ENCODE measurements at regions not wholly inside any gene's neighbourhood (a gene's known extent, or its start where the extent isn't known, plus 50 kb on each side); places are given as distances from the start of the nearest gene placed in this dataset.

- RAD21 ChIA-PET (ENCODE audit: unreplicated experiment): no interaction called here
- no peaks in the 10 kb centered on the region for H4K20me1 ChIP-seq (ENCODE audit: control insufficient read depth, insufficient read depth)
- H3K9ac ChIP-seq (ENCODE audit: control insufficient read depth, insufficient read depth, low read length): no peak overlapping the region
- H3K4me2 ChIP-seq (ENCODE audit: control insufficient read depth, insufficient read depth): no peak overlapping the region
- no peak for TF ChIP-seq ETV6 (conservative IDR thresholded peaks at IDR 0.05 in 1 of 2, IDR thresholded peaks at IDR 0.05 in 1 of 2; ENCODE audit: borderline replicate concordance in 1 of 2, low read depth in 1 of 2)
- TF ChIP-seq MTA2 (IDR thresholded peaks at IDR 0.05; ENCODE audit: low read depth): no peak
- TF ChIP-seq GATAD2B (conservative IDR thresholded peaks at IDR 0.05; ENCODE audit: low read depth): no peak
- H3K27ac ChIP-seq (ENCODE audit: control insufficient read depth, insufficient read depth): no peak overlapping the region
- FAIRE-seq: no peak
- H3K4me1 ChIP-seq (ENCODE audit: control insufficient read depth, insufficient read depth, low read length): no peaks in the 10 kb centered on the region
- H3K4me3 ChIP-seq: no peak overlapping the region
- H3K9me3 ChIP-seq (replicated peaks; ENCODE audit: control insufficient read depth, insufficient read depth, low read length): no peaks in the 10 kb centered on the region
- in situ Hi-C loops (cut with MboI): no loop called here
- no peaks in the 10 kb centered on the region for H3K36me3 ChIP-seq (ENCODE audit: control insufficient read depth in 2 of 2, insufficient read depth in 2 of 2, low read length in 1 of 2)
- H2AFZ ChIP-seq (ENCODE audit: control insufficient read depth, low read depth, low read length): no peak overlapping the region
- intact Hi-C loops (cut with micrococcal nuclease; ENCODE audit: unreplicated experiment): no loop called here
- no peaks in the 10 kb centered on the region for H3K27me3 ChIP-seq (replicated peaks in 1 of 2; ENCODE audit: control insufficient read depth in 2 of 2, insufficient read depth in 2 of 2, low read length in 1 of 2)
- no peak for DNase-seq (ENCODE audit: low read depth, low spot score)
- POLR2A ChIA-PET: no interaction called here
- WGBS (ENCODE audit: insufficient coverage, insufficient replicate concordance, low lambda C conversion rate, missing lambda C conversion rate): 63% methylated on average over 3 of the region's 3 CpGs
- SMC1A ChIA-PET (ENCODE audit: uncharacterized antibody, unreplicated experiment): no interaction called here
- CTCF ChIA-PET: interaction anchor here (1.2 kb wide), 1 partner anchor 13 kb away, joined by 3 read pairs; no protein-coding TSS in a partner anchor
- ATAC-seq: no peak
- no peaks in the 10 kb centered on the region for H3K79me2 ChIP-seq (ENCODE audit: control insufficient read depth, insufficient read depth, low read length)
- no TSS peak for BruUV-seq (replicated peaks)
These were observed 725.9 kb downstream of the BCKDHB start for GRCh38 chr6:80832337-80832736.

DNA sequence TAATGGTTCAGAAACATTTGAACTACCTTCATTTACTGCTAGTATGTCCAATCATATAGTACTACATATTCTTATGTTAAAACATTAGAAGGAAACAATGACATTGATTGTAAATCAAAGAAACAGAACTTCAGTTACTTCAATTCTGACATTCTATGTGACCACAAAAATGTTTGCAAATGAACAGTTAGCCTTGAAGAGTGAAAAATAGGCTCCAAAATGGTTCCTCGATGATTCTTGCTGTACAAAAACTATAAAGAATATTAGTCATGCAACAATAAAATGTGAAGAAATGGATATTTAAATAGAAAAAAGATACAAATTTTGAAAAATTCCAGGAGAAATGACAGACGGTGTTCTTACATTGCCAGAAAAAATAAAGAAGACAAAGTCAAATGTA lies 686.9 kb downstream of the BCKDHB start:
- Histone ChIP-seq H3K79me2 (ENCODE audit: control insufficient read depth, insufficient read depth, low read length) (no peaks in the 10 kb centered on the region), H3K9me3 (replicated peaks; ENCODE audit: control insufficient read depth, insufficient read depth, low read length) (no peaks in the 10 kb centered on the region), H3K27ac (ENCODE audit: control insufficient read depth, insufficient read depth) (no peak overlapping the region), H3K9ac (ENCODE audit: control insufficient read depth, insufficient read depth, low read length) (no peak overlapping the region), H4K20me1 (ENCODE audit: control insufficient read depth, insufficient read depth) (no peaks in the 10 kb centered on the region), H3K36me3 (ENCODE audit: control insufficient read depth in 2 of 2, insufficient read depth in 2 of 2, low read length in 1 of 2) (no peaks in the 10 kb centered on the region), H3K4me3 (no peak overlapping the region), H3K4me1 (ENCODE audit: control insufficient read depth, insufficient read depth, low read length) (no peaks in the 10 kb centered on the region), H2AFZ (ENCODE audit: control insufficient read depth, low read depth, low read length) (no peak overlapping the region), H3K4me2 (ENCODE audit: control insufficient read depth, insufficient read depth) (no peak overlapping the region), H3K27me3 (replicated peaks in 1 of 2; ENCODE audit: control insufficient read depth in 2 of 2, insufficient read depth in 2 of 2, low read length in 1 of 2) (no peaks in the 10 kb centered on the region)
- DNase-seq (ENCODE audit: low read depth, low spot score) (no peak), FAIRE-seq (no peak), ATAC-seq (no peak)
- CTCF ChIA-PET: no interaction called here
- POLR2A ChIA-PET: no interaction called here
- no TSS peak for BruUV-seq (replicated peaks)
- SMC1A ChIA-PET (ENCODE audit: uncharacterized antibody, unreplicated experiment): no interaction called here
- RAD21 ChIA-PET (ENCODE audit: unreplicated experiment): no interaction called here
- intact Hi-C loops (cut with micrococcal nuclease; ENCODE audit: unreplicated experiment): no loop called here
- WGBS (ENCODE audit: insufficient coverage, insufficient replicate concordance, low lambda C conversion rate, missing lambda C conversion rate): 47% methylated on average over 2 of the region's 2 CpGs
- in situ Hi-C loops (cut with MboI): no loop called here
- TF ChIP-seq STAT3 (IDR thresholded peaks at IDR 0.05; ENCODE audit: low read depth, low read length): no peak
- TF ChIP-seq GABPA (IDR thresholded peaks at IDR 0.05; ENCODE audit: low read depth): no peak
- TF ChIP-seq REST (IDR thresholded peaks at IDR 0.05; ENCODE audit: low read depth, low read length): no peak
- TF ChIP-seq, protein P1, sequence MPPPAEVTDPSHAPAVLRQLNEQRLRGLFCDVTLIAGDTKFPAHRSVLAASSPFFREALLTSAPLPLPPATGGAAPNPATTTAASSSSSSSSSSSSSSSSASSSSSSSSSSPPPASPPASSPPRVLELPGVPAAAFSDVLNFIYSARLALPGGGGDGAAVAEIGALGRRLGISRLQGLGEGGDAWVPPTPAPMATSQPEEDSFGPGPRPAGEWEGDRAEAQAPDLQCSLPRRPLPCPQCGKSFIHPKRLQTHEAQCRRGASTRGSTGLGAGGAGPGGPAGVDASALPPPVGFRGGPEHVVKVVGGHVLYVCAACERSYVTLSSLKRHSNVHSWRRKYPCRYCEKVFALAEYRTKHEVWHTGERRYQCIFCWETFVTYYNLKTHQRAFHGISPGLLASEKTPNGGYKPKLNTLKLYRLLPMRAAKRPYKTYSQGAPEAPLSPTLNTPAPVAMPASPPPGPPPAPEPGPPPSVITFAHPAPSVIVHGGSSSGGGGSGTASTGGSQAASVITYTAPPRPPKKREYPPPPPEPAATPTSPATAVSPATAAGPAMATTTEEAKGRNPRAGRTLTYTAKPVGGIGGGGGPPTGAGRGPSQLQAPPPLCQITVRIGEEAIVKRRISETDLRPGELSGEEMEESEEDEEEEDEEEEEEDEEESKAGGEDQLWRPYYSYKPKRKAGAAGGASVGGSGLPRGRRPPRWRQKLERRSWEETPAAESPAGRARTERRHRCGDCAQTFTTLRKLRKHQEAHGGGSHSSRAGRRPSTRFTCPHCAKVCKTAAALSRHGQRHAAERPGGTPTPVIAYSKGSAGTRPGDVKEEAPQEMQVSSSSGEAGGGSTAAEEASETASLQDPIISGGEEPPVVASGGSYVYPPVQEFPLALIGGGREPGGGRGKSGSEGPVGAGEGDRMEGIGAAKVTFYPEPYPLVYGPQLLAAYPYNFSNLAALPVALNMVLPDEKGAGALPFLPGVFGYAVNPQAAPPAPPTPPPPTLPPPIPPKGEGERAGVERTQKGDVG (CRISPR knock-in tag; IDR thresholded peaks at IDR 0.05): no peak
- no peak for TF ChIP-seq SMARCA5 (IDR thresholded peaks at IDR 0.05)
- TF ChIP-seq BHLHE40 (IDR thresholded peaks at IDR 0.05; ENCODE audit: borderline replicate concordance in 1 of 2, low read depth in 2 of 2, low read length in 1 of 2): no peak
- TF ChIP-seq TARDBP (IDR thresholded peaks at IDR 0.05; ENCODE audit: borderline replicate concordance): no peak
